OCI-LY3 (cell line): ENCODE measurements at regions not wholly inside any gene's neighbourhood (a gene's known extent, or its start where the extent isn't known, plus 50 kb on each side); places are given as distances from the start of the nearest gene placed in this dataset.

Source experiments
- CTCF ChIP-seq: fragments of 200-600, 300-600 bp; sonication (generic); IDR thresholded peaks from 2 replicates; pipeline ENCODE4 v1.5.1; 2014; ENCODE audit warnings: antibody characterized with exemption, low read length, low read depth
- EZH2phosphoT487 ChIP-seq: fragments of 200-600 bp; shearing (Covaris generic); IDR thresholded peaks from 2 replicates; pipeline ENCODE4 v1.6.1; 2018; ENCODE audit warnings: antibody characterized with exemption, mixed run types, low read depth

GRCh38 chr3:109818081-109818480, 480.7 kb upstream of the DPPA4 start:
- TF ChIP-seq CTCF (no peak), EZH2phosphoT487 (no peak)
